ENCODE measurements at regions not wholly inside any gene's neighbourhood (a gene's known extent, or its start where the extent isn't known, plus 50 kb on each side); places are given as distances from the start of the nearest gene placed in this dataset.

DNA sequence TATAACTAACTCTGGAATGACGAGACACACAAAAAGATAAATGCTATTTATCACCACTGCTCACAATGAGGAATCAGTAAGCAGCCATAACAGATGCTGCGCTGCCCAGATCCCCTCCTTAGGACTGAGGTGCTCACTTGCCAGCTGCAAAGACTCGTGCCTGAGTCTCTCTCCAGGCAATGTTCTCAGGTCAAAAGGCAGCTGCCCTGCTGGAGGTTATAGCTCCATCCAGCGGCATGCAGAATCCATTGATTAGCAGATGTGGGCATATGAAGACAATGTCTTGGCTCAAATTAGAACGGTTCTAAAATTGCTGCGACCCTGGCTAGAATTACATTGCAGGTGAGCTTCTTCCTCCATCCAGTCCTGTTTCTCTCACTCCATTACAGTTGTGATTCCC is 328.2 kb upstream of the CHRM3 start:
- Histone ChIP-seq H4K20me1 (ENCODE audit: low read depth, low read length) (no peaks in the 10 kb centered on the region), H3K9me2 (replicated peaks; ENCODE audit: insufficient read depth, low read length) (no peaks in the 10 kb centered on the region), H3K9ac (ENCODE audit: low read length) (no peak overlapping the region), H3K27me3 (ENCODE audit: low read length) (no peaks in the 10 kb centered on the region), H3K4me3 (ENCODE audit: insufficient read depth, low read length, poor library complexity, severe bottlenecking) (no peak overlapping the region), H3K79me2 (ENCODE audit: insufficient read depth, low read length) (no peaks in the 10 kb centered on the region), H3K36me3 (ENCODE audit: low read length) (no peaks in the 10 kb centered on the region), H3K27ac (ENCODE audit: low read depth, low read length) (no peak overlapping the region), H3K9me3 (ENCODE audit: insufficient read depth, low read length) (no peaks in the 10 kb centered on the region), H2AFZ (ENCODE audit: low read depth, low read length, severe bottlenecking) (no peak overlapping the region), H3F3A (ENCODE audit: insufficient read depth) (no peaks in the 10 kb centered on the region), H3K4me2 (ENCODE audit: low read depth, low read length, poor library complexity, severe bottlenecking) (no peak overlapping the region)
- TF ChIP-seq, protein P1, sequence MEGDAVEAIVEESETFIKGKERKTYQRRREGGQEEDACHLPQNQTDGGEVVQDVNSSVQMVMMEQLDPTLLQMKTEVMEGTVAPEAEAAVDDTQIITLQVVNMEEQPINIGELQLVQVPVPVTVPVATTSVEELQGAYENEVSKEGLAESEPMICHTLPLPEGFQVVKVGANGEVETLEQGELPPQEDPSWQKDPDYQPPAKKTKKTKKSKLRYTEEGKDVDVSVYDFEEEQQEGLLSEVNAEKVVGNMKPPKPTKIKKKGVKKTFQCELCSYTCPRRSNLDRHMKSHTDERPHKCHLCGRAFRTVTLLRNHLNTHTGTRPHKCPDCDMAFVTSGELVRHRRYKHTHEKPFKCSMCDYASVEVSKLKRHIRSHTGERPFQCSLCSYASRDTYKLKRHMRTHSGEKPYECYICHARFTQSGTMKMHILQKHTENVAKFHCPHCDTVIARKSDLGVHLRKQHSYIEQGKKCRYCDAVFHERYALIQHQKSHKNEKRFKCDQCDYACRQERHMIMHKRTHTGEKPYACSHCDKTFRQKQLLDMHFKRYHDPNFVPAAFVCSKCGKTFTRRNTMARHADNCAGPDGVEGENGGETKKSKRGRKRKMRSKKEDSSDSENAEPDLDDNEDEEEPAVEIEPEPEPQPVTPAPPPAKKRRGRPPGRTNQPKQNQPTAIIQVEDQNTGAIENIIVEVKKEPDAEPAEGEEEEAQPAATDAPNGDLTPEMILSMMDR (IDR thresholded peaks at IDR 0.05; ENCODE audit: insufficient read depth, low read length, poor library complexity, severe bottlenecking): no peak
- TF ChIP-seq EZH2phosphoT487 (conservative IDR thresholded peaks at IDR 0.05; ENCODE audit: low read length): no peak

DNA sequence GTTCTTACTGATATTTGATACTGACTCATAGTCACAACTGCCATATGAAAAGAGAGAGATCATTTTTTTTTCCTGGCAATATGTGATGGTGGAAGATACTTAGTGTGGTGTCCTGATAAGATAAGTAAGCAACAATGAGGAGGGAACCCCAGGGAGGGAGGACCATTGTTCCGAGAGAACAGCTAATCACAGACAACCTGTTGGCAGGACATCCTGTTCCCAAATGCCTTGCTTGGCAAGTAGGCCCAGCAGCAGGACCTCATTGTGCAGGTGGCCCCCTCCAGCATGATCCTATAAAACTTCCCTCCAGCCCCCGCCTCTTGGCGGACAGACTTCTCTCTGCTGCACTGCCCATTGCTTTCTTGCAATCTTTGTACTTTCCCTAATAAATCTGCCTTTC is 329.4 kb upstream of the CHRM3 start:
- H3F3A ChIP-seq (ENCODE audit: insufficient read depth): no peaks in the 10 kb centered on the region
- no peak overlapping the region for H3K27ac ChIP-seq (ENCODE audit: low read depth, low read length)
- no peak overlapping the region for H2AFZ ChIP-seq (ENCODE audit: low read depth, low read length, severe bottlenecking)
- no peaks in the 10 kb centered on the region for H4K20me1 ChIP-seq (ENCODE audit: low read depth, low read length)
- no peak overlapping the region for H3K4me3 ChIP-seq (ENCODE audit: insufficient read depth, low read length, poor library complexity, severe bottlenecking)
- no peak overlapping the region for H3K4me2 ChIP-seq (ENCODE audit: low read depth, low read length, poor library complexity, severe bottlenecking)
- H3K9ac ChIP-seq (ENCODE audit: low read length): no peak overlapping the region
- H3K9me2 ChIP-seq (replicated peaks; ENCODE audit: insufficient read depth, low read length): no peaks in the 10 kb centered on the region
- H3K79me2 ChIP-seq (ENCODE audit: insufficient read depth, low read length): no peaks in the 10 kb centered on the region
- H3K36me3 ChIP-seq (ENCODE audit: low read length): no peaks in the 10 kb centered on the region
- no peaks in the 10 kb centered on the region for H3K9me3 ChIP-seq (ENCODE audit: insufficient read depth, low read length)
- TF ChIP-seq, protein P1 (IDR thresholded peaks at IDR 0.05; ENCODE audit: insufficient read depth, low read length, poor library complexity, severe bottlenecking): no peak
- no peak for TF ChIP-seq EZH2phosphoT487 (conservative IDR thresholded peaks at IDR 0.05; ENCODE audit: low read length)
- H3K27me3 ChIP-seq (ENCODE audit: low read length): no peaks in the 10 kb centered on the region

DNA sequence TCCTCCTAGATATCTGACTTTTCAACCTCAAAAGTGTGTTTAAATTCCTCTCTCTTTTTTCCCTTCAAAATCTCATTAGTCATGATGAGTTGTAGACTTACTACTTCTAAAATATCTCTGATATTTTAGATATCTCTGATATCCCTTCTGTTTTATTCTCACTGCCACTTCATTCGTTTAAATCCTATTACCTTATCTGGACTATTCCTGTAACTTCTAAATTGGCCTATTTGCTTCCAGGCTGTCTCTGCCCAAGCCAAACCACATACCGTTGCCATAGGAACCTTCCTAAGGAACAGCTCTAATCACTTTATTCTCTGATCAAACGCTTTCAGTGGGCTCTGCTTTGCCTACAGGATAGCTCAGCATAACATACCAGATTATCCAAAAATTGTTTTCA is 333.1 kb upstream of the CHRM3 start:
- Histone ChIP-seq H3F3A (ENCODE audit: insufficient read depth) (no peaks in the 10 kb centered on the region), H2AFZ (ENCODE audit: low read depth, low read length, severe bottlenecking) (no peak overlapping the region), H3K9ac (ENCODE audit: low read length) (no peak overlapping the region), H4K20me1 (ENCODE audit: low read depth, low read length) (no peaks in the 10 kb centered on the region), H3K27me3 (ENCODE audit: low read length) (no peaks in the 10 kb centered on the region), H3K27ac (ENCODE audit: low read depth, low read length) (no peak overlapping the region), H3K36me3 (ENCODE audit: low read length) (no peaks in the 10 kb centered on the region), H3K9me2 (replicated peaks; ENCODE audit: insufficient read depth, low read length) (no peaks in the 10 kb centered on the region), H3K79me2 (ENCODE audit: insufficient read depth, low read length) (no peaks in the 10 kb centered on the region), H3K4me2 (ENCODE audit: low read depth, low read length, poor library complexity, severe bottlenecking) (no peak overlapping the region), H3K9me3 (ENCODE audit: insufficient read depth, low read length) (no peaks in the 10 kb centered on the region), H3K4me3 (ENCODE audit: insufficient read depth, low read length, poor library complexity, severe bottlenecking) (no peak overlapping the region)
- no peak for TF ChIP-seq EZH2phosphoT487 (conservative IDR thresholded peaks at IDR 0.05; ENCODE audit: low read length)
- TF ChIP-seq, protein P1 (IDR thresholded peaks at IDR 0.05; ENCODE audit: insufficient read depth, low read length, poor library complexity, severe bottlenecking): no peak

DNA sequence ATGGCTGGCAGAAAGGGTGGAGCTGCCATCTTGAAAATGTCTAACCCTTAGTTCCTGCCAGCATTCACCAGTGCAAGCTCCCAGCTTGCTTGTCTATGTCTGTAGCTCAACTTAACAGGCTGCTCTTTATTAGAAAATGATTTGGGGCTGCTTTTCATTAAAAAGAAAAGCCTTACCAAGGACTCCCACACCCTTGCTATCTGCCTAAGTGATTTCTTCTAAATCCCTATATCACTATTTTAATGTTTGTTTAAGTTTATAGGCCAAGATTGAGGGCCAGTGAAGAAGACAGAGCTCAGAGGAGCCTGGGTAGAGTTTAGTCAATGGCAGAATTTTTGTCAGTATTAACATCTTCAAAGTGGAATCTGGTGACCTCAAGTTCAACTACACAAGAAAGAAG is 336.8 kb upstream of the CHRM3 start:
- no peaks in the 10 kb centered on the region for H3K27me3 ChIP-seq (ENCODE audit: low read length)
- H3K9me2 ChIP-seq (replicated peaks; ENCODE audit: insufficient read depth, low read length): no peaks in the 10 kb centered on the region
- TF ChIP-seq, protein P1 (IDR thresholded peaks at IDR 0.05; ENCODE audit: insufficient read depth, low read length, poor library complexity, severe bottlenecking): no peak
- no peak for TF ChIP-seq EZH2phosphoT487 (conservative IDR thresholded peaks at IDR 0.05; ENCODE audit: low read length)
- no peaks in the 10 kb centered on the region for H3K79me2 ChIP-seq (ENCODE audit: insufficient read depth, low read length)
- no peak overlapping the region for H3K27ac ChIP-seq (ENCODE audit: low read depth, low read length)
- no peaks in the 10 kb centered on the region for H3K9me3 ChIP-seq (ENCODE audit: insufficient read depth, low read length)
- no peak overlapping the region for H3K9ac ChIP-seq (ENCODE audit: low read length)
- no peak overlapping the region for H3K4me3 ChIP-seq (ENCODE audit: insufficient read depth, low read length, poor library complexity, severe bottlenecking)
- no peak overlapping the region for H2AFZ ChIP-seq (ENCODE audit: low read depth, low read length, severe bottlenecking)
- H3K4me2 ChIP-seq (ENCODE audit: low read depth, low read length, poor library complexity, severe bottlenecking): no peak overlapping the region
- no peaks in the 10 kb centered on the region for H4K20me1 ChIP-seq (ENCODE audit: low read depth, low read length)
- H3F3A ChIP-seq (ENCODE audit: insufficient read depth): no peaks in the 10 kb centered on the region
- H3K36me3 ChIP-seq (ENCODE audit: low read length): no peaks in the 10 kb centered on the region
